Ishikawa (cell line): ENCODE measurements at regions not wholly inside any gene's neighbourhood (a gene's known extent, or its start where the extent isn't known, plus 50 kb on each side); places are given as distances from the start of the nearest gene placed in this dataset.

ENCODE experiments used
- CEBPB ChIP-seq: IDR thresholded peaks from 2 replicates; pipeline ENCODE4 v1.6.1; 2012
- CREB1 ChIP-seq: IDR thresholded peaks from 2 replicates; pipeline ENCODE4 v1.6.1; 2012; ENCODE audit warnings: low read depth
- EGR1 ChIP-seq: IDR thresholded peaks from 2 replicates; pipeline ENCODE4 v1.6.1; 2012
- EP300 ChIP-seq: IDR thresholded peaks from 2 replicates; pipeline ENCODE4 v1.6.1; 2012; ENCODE audit warnings: borderline replicate concordance
- FOXM1 ChIP-seq: IDR thresholded peaks from 2 replicates; pipeline ENCODE4 v1.6.1; 2012; ENCODE audit warnings: low read depth, borderline replicate concordance
- NFIC ChIP-seq: IDR thresholded peaks from 2 replicates; pipeline ENCODE4 v1.6.1; 2012
- RAD21 ChIP-seq: IDR thresholded peaks from 2 replicates; pipeline ENCODE4 v1.6.1; 2012; ENCODE audit warnings: low read depth
- TAF1 ChIP-seq: IDR thresholded peaks from 2 replicates; pipeline ENCODE4 v1.6.1; 2012; ENCODE audit warnings: low read depth, mild to moderate bottlenecking
- TCF12 ChIP-seq: IDR thresholded peaks from 2 replicates; pipeline ENCODE4 v1.6.1; 2012; ENCODE audit warnings: low read depth
- TEAD4 ChIP-seq: IDR thresholded peaks from 2 replicates; pipeline ENCODE4 v1.6.1; 2012
- YY1 ChIP-seq: IDR thresholded peaks from 2 replicates; pipeline ENCODE4 v1.6.1; 2012; ENCODE audit warnings: low read depth
- ZBTB7A ChIP-seq: IDR thresholded peaks from 2 replicates; pipeline ENCODE4 v1.6.1; 2012; ENCODE audit warnings: low read depth
- TF ChIP-seq, protein P1 (sequence below): IDR thresholded peaks from 2 replicates; pipeline ENCODE4 v1.6.1; 2012; ENCODE audit warnings: low read depth, mild to moderate bottlenecking
- TF ChIP-seq, protein P2 (sequence below): IDR thresholded peaks from 2 replicates; pipeline ENCODE4 v1.6.1; 2012
- TF ChIP-seq, protein P3 (sequence below): IDR thresholded peaks from 2 replicates; pipeline ENCODE4 v1.6.1; 2012

DNA sequence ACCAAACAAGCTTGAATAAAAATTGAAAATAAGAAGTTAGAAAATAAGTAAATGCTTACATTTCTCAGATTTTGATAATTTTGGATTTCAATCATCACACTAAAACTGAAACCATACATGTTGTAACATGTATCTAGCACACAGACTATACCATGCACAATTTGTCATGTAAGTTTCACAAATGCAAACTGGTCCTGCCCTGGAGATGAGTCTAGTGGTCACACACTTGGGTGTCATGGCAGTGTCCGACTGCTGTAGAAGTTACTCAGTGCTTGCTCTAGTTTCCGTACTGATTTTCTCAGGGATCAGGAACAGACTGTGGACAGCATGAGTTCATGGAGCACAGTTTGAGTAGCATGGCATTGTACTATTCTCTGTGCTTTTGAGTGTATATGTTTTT lies 182.9 kb upstream of the RMP24 start:
- TF ChIP-seq FOXM1 (no peak), CEBPB (no peak), EP300 (no peak), NFIC (no peak), RAD21 (no peak), TAF1 (no peak), YY1 (no peak), TCF12 (no peak), CREB1 (no peak), EGR1 (no peak)
- TF ChIP-seq, protein P1, sequence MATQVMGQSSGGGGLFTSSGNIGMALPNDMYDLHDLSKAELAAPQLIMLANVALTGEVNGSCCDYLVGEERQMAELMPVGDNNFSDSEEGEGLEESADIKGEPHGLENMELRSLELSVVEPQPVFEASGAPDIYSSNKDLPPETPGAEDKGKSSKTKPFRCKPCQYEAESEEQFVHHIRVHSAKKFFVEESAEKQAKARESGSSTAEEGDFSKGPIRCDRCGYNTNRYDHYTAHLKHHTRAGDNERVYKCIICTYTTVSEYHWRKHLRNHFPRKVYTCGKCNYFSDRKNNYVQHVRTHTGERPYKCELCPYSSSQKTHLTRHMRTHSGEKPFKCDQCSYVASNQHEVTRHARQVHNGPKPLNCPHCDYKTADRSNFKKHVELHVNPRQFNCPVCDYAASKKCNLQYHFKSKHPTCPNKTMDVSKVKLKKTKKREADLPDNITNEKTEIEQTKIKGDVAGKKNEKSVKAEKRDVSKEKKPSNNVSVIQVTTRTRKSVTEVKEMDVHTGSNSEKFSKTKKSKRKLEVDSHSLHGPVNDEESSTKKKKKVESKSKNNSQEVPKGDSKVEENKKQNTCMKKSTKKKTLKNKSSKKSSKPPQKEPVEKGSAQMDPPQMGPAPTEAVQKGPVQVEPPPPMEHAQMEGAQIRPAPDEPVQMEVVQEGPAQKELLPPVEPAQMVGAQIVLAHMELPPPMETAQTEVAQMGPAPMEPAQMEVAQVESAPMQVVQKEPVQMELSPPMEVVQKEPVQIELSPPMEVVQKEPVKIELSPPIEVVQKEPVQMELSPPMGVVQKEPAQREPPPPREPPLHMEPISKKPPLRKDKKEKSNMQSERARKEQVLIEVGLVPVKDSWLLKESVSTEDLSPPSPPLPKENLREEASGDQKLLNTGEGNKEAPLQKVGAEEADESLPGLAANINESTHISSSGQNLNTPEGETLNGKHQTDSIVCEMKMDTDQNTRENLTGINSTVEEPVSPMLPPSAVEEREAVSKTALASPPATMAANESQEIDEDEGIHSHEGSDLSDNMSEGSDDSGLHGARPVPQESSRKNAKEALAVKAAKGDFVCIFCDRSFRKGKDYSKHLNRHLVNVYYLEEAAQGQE = no peak
- TF ChIP-seq, protein P2, sequence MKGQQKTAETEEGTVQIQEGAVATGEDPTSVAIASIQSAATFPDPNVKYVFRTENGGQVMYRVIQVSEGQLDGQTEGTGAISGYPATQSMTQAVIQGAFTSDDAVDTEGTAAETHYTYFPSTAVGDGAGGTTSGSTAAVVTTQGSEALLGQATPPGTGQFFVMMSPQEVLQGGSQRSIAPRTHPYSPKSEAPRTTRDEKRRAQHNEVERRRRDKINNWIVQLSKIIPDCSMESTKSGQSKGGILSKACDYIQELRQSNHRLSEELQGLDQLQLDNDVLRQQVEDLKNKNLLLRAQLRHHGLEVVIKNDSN = no peak
- TF ChIP-seq, protein P3, sequence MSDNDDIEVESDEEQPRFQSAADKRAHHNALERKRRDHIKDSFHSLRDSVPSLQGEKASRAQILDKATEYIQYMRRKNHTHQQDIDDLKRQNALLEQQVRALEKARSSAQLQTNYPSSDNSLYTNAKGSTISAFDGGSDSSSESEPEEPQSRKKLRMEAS = no peak

DNA sequence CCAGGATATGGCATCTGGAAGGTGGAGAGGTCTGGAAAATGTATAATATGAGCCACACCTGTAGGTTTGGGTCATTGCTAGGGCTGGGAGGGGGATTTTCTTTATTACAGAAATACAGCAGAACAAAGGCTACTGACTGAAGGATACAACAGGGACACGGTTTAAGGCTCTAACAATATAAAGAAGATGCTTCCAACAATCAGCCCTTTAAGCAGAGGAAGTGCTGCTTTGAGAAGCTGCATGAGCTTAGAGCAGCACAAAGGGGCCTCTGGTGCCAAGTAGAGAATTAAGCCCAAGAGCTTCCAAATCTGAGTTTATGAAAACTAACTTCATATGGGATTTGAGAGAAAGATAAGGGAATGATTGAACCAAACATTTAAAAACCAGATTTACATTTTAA lies 174.5 kb upstream of the RMP24 start:
- no peak for TF ChIP-seq ZBTB7A
- no peak for TF ChIP-seq CREB1
- TF ChIP-seq RAD21 = no peak
- no peak for TF ChIP-seq EP300
- TF ChIP-seq CEBPB = no peak
- TF ChIP-seq, protein P3 = no peak
- TF ChIP-seq TAF1 = no peak
- no peak for TF ChIP-seq TCF12
- TF ChIP-seq, protein P1 = no peak
- no peak for TF ChIP-seq YY1
- no peak for TF ChIP-seq FOXM1
- TF ChIP-seq, protein P2 = no peak

DNA sequence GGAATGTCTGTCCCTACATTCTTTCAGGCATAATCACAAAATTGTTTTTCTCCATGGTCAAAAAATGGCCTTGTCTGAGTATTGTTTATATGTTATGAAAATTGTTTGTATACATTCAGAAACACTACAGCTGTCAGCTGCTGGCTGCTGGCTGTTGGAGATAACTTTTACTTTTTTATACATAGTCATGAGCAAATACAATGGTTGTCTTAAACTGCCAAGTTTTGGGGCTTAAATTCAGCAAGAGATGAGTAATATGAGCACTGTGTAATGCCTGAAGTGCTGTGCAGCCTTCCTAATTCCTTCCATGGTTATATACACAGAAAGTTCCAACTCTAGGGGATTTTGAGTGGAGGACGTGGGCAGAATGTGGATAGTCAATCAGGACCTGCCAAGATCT lies 168.9 kb upstream of the RMP24 start:
- TF ChIP-seq CREB1 (no peak), RAD21 (no peak), CEBPB (no peak), TAF1 (no peak), TEAD4 (no peak), FOXM1 (no peak), EP300 (no peak), ZBTB7A (no peak), YY1 (no peak), NFIC (no peak), EGR1 (no peak), TCF12 (no peak)
- TF ChIP-seq, protein P1 = no peak
- TF ChIP-seq, protein P3 = no peak
- TF ChIP-seq, protein P2 = no peak

DNA sequence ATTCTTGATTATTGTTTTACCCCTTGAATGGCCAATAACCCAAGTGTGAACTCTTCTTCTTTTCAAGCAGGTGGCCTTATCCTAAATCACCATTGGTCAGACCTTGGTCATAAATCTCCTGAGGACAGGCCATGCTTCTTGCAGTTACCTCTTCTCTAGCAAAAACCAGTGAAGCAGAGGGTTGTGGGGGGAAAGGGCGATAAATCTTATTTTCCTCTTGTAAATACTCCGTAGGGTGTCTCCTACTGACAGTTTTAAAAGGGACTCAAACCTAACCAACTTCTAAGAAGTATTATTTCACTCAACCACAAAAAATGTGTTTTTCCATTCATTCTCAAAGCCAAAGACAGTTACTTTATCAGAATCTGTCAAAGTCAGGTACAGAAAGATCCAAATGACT lies 168.1 kb upstream of the RMP24 start:
- no peak for TF ChIP-seq RAD21
- TF ChIP-seq, protein P3 = no peak
- TF ChIP-seq, protein P2 = no peak
- no peak for TF ChIP-seq FOXM1
- no peak for TF ChIP-seq TEAD4
- TF ChIP-seq YY1 = no peak
- TF ChIP-seq CREB1 = no peak
- no peak for TF ChIP-seq NFIC
- no peak for TF ChIP-seq CEBPB
- TF ChIP-seq EP300 = no peak
- no peak for TF ChIP-seq ZBTB7A
- TF ChIP-seq, protein P1 = no peak
- TF ChIP-seq TAF1 = no peak
